Heart left ventricle (tissue), 16 donors: ENCODE measurements at regions not wholly inside any gene's neighbourhood (a gene's known extent, or its start where the extent isn't known, plus 50 kb on each side); places are given as distances from the start of the nearest gene placed in this dataset.
A peak's percentile ranks its signal among the peaks of the same experiment; 100 is the strongest.

Source experiments
- ATAC-seq, 4 donors: fragments of 200-7000 bp; cut with Tn5 transposase; one replicate each; pipeline ENCODE4 v1.9.1; 2020 to 2022; ENCODE audit warnings: moderate library complexity in 4 of 4, mild to moderate bottlenecking in 3 of 4, moderate number of reproducible peaks in 1 of 4
- DNase-seq, 5 donors: peaks; one replicate each; pipeline ENCODE4 v3.0.0-alpha.2; 2020
- H3K27ac ChIP-seq, 12 donors: fragments of 200-600 bp; sonication (generic) in 4 of 12; one replicate each; pipeline versions ENCODE4 v1.5.0 to v1.8.0; 2016 to 2022; ENCODE audit warnings: mild to moderate bottlenecking in 2 of 12
- H3K27me3 ChIP-seq, 9 donors: fragments of 200-600 bp; sonication (generic) in 2 of 9; one replicate each; pipeline versions ENCODE4 v1.5.1 to v1.8.0; 2016 to 2022; ENCODE audit warnings: mild to moderate bottlenecking in 3 of 9
- H3K36me3 ChIP-seq, 9 donors: fragments of 200-600 bp; sonication (generic) in 2 of 9; one replicate each; pipeline versions ENCODE4 v1.5.0 to v1.8.0; 2018 to 2022; ENCODE audit warnings: mild to moderate bottlenecking in 2 of 9
- H3K4me1 ChIP-seq, 12 donors: fragments of 200-600 bp; sonication (generic) in 4 of 12; one replicate each; pipeline versions ENCODE4 v1.5.0 to v1.8.0; 2016 to 2022; ENCODE audit warnings: mild to moderate bottlenecking in 3 of 12
- H3K4me3 ChIP-seq, 12 donors: fragments of 200-600 bp; sonication (generic) in 4 of 12; one replicate each; pipeline versions ENCODE4 v1.5.0 to v1.8.0; 2017 to 2022; ENCODE audit warnings: mild to moderate bottlenecking in 9 of 12, moderate library complexity in 4 of 12
- H3K9me3 ChIP-seq, 12 donors: fragments of 200-600 bp; sonication (generic) in 4 of 12; one replicate each; pipeline versions ENCODE4 v1.5.0 to v1.8.0; 2016 to 2022; ENCODE audit warnings: mild to moderate bottlenecking in 1 of 12
- CTCF ChIP-seq, 12 donors: fragments of 200-600 bp; sonication (generic) in 4 of 12; IDR thresholded peaks; one replicate each; pipeline versions ENCODE4 v1.5.0 to v1.8.0; 2018 to 2022; ENCODE audit warnings: antibody characterized with exemption in 12 of 12, mild to moderate bottlenecking in 5 of 12
- POLR2A ChIP-seq, 2 donors: fragments of 450-650 bp; IDR thresholded peaks; one replicate each; pipeline ENCODE4 v1.6.1; 2017; ENCODE audit warnings: antibody characterized with exemption in 2 of 2, mild to moderate bottlenecking in 2 of 2, moderate library complexity in 2 of 2
- WGBS, 4 donors: extraction: QIAGEN DNeasy Blood & Tissue Kit in 2 of 4; methylation state at CpG; one replicate each; pipeline versions ENCODE4 v1.1.5 to v1.1.7; 2013 to 2018; 5-methylcytosine and 5-hydroxymethylcytosine counted together
- intact Hi-C, 10 donors: fragments of 100-400 bp; cut with DNase I; formaldehyde crosslinking; loops; one replicate each; pipeline versions ENCODE4 v1.11.1 to v1.14.2; 2022
- donor health status: ischemic (EF 13 %, LVEDD 7.1; RV severe dilation, severe dysfunction).
- donor health status: healthy with polysubstance abuse.
- donor health status: DM: no; HTN: yes; CAD: no.
- donor health status: DM: no; HTN: no; CAD: no.
- donor health status: ischemic (EF 25% LVEDD 6.9; RV normal size, moderate dysfunction).
- donor health status: ischemic (EF 25% LVEDD 5.7; RV mildly dilated, moderate dysfunction).
- donor health status: healthy.
- donor health status: DM: yes; HTN: yes; CAD: no.
- donor health status: ischemic (EF 35%, LVEDD 5.7; RV mildly dilated, moderate dysfunction).
- donor health status: nonischemic (EF 11% LVEDD 7.7; RV severe dilation, severe dysfunction).
- donor health status: DM: yes; HTN: yes; CAD: no.
- donor health status: PGD.
- donor health status: ischemic (EF 29% LVEDD 5.4; RV normal size, mild dysfunction).
- donor health status: nonischemic (EF 23%, LVEDD 6.1; RV moderate dilation, normal function).

DNA sequence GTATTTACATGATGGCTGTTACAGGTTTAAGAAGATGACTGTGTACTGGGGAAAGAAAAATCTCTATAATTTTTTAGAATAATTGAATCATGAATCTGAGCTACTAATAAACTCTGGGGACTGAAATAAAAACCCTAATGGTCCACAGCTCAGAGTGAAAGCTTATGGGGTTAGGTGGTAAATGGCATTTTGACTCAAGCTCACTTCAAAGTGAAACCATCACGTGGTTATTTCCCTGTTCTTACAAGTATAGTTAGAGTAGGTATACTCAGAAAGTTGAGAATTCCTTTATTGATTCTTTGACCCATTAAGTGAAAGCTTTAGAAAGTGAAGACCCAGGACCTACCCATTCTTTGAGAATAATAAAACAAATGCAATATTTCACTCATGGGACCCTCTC is 626.2 kb upstream of the SETBP1 start:
- ATAC-seq, result no peak
- WGBS, 4 donors, result 65 to 73% (median 67%) methylated on average over 1 of the region's 1 CpG
- TF ChIP-seq POLR2A (IDR thresholded peaks at IDR 0.05) (no peak), CTCF (IDR thresholded peaks at IDR 0.05) (no peak)
- H3K27me3 ChIP-seq, result no peaks in the 10 kb centered on the region
- H3K27ac ChIP-seq, result no peak overlapping the region
- no peaks in the 10 kb centered on the region for H3K36me3 ChIP-seq
- no peak overlapping the region for H3K4me3 ChIP-seq
- no peaks in the 10 kb centered on the region for H3K4me1 ChIP-seq
- H3K9me3 ChIP-seq, result no peaks in the 10 kb centered on the region
- intact Hi-C loops, result no loop called here
- DNase-seq, result no peak

DNA sequence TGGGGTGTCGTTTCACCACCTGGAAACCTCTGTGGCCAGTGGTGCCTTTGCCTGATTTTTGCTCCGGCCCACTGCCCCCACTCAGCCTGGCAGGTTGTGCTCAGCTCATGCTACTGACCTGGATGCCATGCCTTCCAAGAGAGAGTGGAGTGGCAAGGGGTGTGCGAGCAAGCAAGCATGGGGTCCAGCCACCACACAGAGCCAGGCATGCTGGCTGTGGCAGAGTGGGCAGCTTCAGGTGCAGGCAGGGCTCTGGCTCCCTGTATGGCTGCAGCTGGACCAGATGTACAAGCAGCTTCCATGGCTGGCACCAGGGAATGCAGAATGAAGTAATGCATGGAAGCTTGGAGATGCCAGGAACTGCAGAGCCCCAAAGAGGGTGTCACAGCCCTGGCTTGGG is 620.5 kb upstream of the SETBP1 start:
- intact Hi-C loops, result no loop called here
- TF ChIP-seq CTCF (IDR thresholded peaks at IDR 0.05) (no peak), POLR2A (IDR thresholded peaks at IDR 0.05) (no peak)
- ATAC-seq (no peak), DNase-seq (peak in 1 of 5 donors; percentile 39)
- Histone ChIP-seq H3K36me3 (no peaks in the 10 kb centered on the region), H3K9me3 (no peaks in the 10 kb centered on the region), H3K4me3 (no peak overlapping the region), H3K27me3 (no peaks in the 10 kb centered on the region), H3K27ac (no peak overlapping the region), H3K4me1 (no peaks in the 10 kb centered on the region)
- 87 to 91% (median 88%) methylated on average over 3 of the region's 3 CpGs for WGBS, 4 donors

- H3K4me3 ChIP-seq, result no peak overlapping the region
- no peak for ATAC-seq
- 92 to 98% (median 95%) methylated on average over 6 to 7 of the region's 7 CpGs for WGBS, 4 donors
- no peak for TF ChIP-seq CTCF (IDR thresholded peaks at IDR 0.05)
- DNase-seq, result no peak
- no peaks in the 10 kb centered on the region for H3K9me3 ChIP-seq
- no peaks in the 10 kb centered on the region for H3K4me1 ChIP-seq
- intact Hi-C loops, result no loop called here
- no peak overlapping the region for H3K27ac ChIP-seq
- H3K27me3 ChIP-seq, result no peaks in the 10 kb centered on the region
- no peaks in the 10 kb centered on the region for H3K36me3 ChIP-seq
Observed at GRCh38 chr18:44061438-44061837, 619.2 kb upstream of the SETBP1 start.

GRCh38 chr18:44062345-44062744 is 618.3 kb upstream of the SETBP1 start:
- H3K4me1 ChIP-seq, result no peaks in the 10 kb centered on the region
- DNase-seq (no peak), ATAC-seq (no peak)
- no peak for TF ChIP-seq POLR2A (IDR thresholded peaks at IDR 0.05)
- no peak for TF ChIP-seq CTCF (IDR thresholded peaks at IDR 0.05)
- WGBS, 4 donors, result 89 to 95% (median 93%) methylated on average over 4 of the region's 4 CpGs
- H3K36me3 ChIP-seq, result no peaks in the 10 kb centered on the region
- H3K27me3 ChIP-seq, result no peaks in the 10 kb centered on the region
- no peak overlapping the region for H3K27ac ChIP-seq
- no peak overlapping the region for H3K4me3 ChIP-seq
- intact Hi-C loops, result no loop called here
- H3K9me3 ChIP-seq, result no peaks in the 10 kb centered on the region
